Thyroid gland (tissue), 4 donors: ENCODE measurements at regions not wholly inside any gene's neighbourhood (a gene's known extent, or its start where the extent isn't known, plus 50 kb on each side); places are given as distances from the start of the nearest gene placed in this dataset.

ENCODE experiments used
- DNase-seq, 2 donors: peaks; one replicate each; pipeline ENCODE4 v3.0.0-alpha.2; 2019
- H3K27ac ChIP-seq, 3 donors: fragments of 200-600 bp; sonication (generic); 1 replicate in 2 of 3; 2 replicates in 1 of 3; pipeline ENCODE4 v1.5.1; 2016 to 2019; ENCODE audit warnings: mild to moderate bottlenecking in 1 of 3, moderate library complexity in 1 of 3
- H3K27me3 ChIP-seq: fragments of 200-600 bp; sonication (generic); one replicate; pipeline ENCODE4 v1.5.1; 2019
- H3K36me3 ChIP-seq, 2 donors: fragments of 200-600 bp; sonication (generic); one replicate each; pipeline ENCODE4 v1.5.1; 2016 to 2019
- H3K4me1 ChIP-seq, 2 donors: fragments of 200-600 bp; sonication (generic); one replicate each; pipeline ENCODE4 v1.5.1; 2017 to 2019
- H3K4me3 ChIP-seq, 3 donors: fragments of 200-600 bp; sonication (generic); replicated peaks in 1 of 3; 1 replicate in 2 of 3; 2 replicates in 1 of 3; pipeline ENCODE4 v1.5.1; 2016; ENCODE audit warnings: mild to moderate bottlenecking in 1 of 3
- H3K9me3 ChIP-seq: fragments of 200-600 bp; sonication (generic); one replicate; pipeline ENCODE4 v1.5.1; 2017
- CTCF ChIP-seq, 6 experiments: fragments of 200-600 bp in 3 of 6; fragments of 450-650 bp in 3 of 6; sonication (generic) in 3 of 6; IDR thresholded peaks; one replicate each; pipeline ENCODE4 v1.5.1; 2016 to 2019; ENCODE audit warnings: antibody characterized with exemption in 6 of 6, mild to moderate bottlenecking in 2 of 6, inconsistent platforms in 1 of 6, moderate library complexity in 1 of 6
- POLR2A ChIP-seq, 2 donors: fragments of 450-650 bp; IDR thresholded peaks; one replicate each; pipeline ENCODE4 v1.6.1; 2017; ENCODE audit warnings: antibody characterized with exemption in 2 of 2, mild to moderate bottlenecking in 2 of 2, moderate library complexity in 1 of 2
- WGBS, 2 donors: methylation state at CpG; one replicate each; pipeline ENCODE4 v1.1.5; 2017; 5-methylcytosine and 5-hydroxymethylcytosine counted together
- intact Hi-C: fragments of 100-400 bp; cut with DNase I; formaldehyde crosslinking; loops from one replicate; pipeline ENCODE4 v1.15.1; 2023

- no peaks in the 10 kb centered on the region for H3K4me1 ChIP-seq
- WGBS, 2 donors = 87 to 93% methylated on average over 8 of the region's 8 CpGs
- H3K27me3 ChIP-seq = no peaks in the 10 kb centered on the region
- H3K9me3 ChIP-seq = no peaks in the 10 kb centered on the region
- TF ChIP-seq POLR2A (IDR thresholded peaks at IDR 0.05) (no peak), CTCF (IDR thresholded peaks at IDR 0.05) (no peak)
- DNase-seq = no peak
- H3K4me3 ChIP-seq = no peak overlapping the region
- H3K36me3 ChIP-seq = no peaks in the 10 kb centered on the region
- intact Hi-C loops = no loop called here
- no peak overlapping the region for H3K27ac ChIP-seq
Observed at GRCh38 chr20:55592866-55593265, 412.5 kb downstream of the CBLN4 start.

GRCh38 chr20:55586610-55587009 is 418.7 kb downstream of the CBLN4 start:
- Histone ChIP-seq H3K9me3 (no peaks in the 10 kb centered on the region), H3K36me3 (no peaks in the 10 kb centered on the region), H3K4me3 (no peak overlapping the region), H3K27me3 (no peaks in the 10 kb centered on the region), H3K4me1 (no peaks in the 10 kb centered on the region), H3K27ac (no peak overlapping the region)
- no peak for DNase-seq
- WGBS, 2 donors = 45 to 49% methylated on average over 4 of the region's 4 CpGs
- intact Hi-C loops = no loop called here
- TF ChIP-seq POLR2A (IDR thresholded peaks at IDR 0.05) = no peak
- no peak for TF ChIP-seq CTCF (IDR thresholded peaks at IDR 0.05)

- H3K27ac ChIP-seq = no peak overlapping the region
- TF ChIP-seq CTCF (IDR thresholded peaks at IDR 0.05) (no peak), POLR2A (IDR thresholded peaks at IDR 0.05) (no peak)
- no peak overlapping the region for H3K4me3 ChIP-seq
- WGBS, 2 donors = 94 to 100% methylated on average over 1 of the region's 1 CpG
- no peak for DNase-seq
- H3K27me3 ChIP-seq = no peaks in the 10 kb centered on the region
- intact Hi-C loops = no loop called here
- H3K9me3 ChIP-seq = no peaks in the 10 kb centered on the region
- H3K4me1 ChIP-seq = no peaks in the 10 kb centered on the region
- H3K36me3 ChIP-seq = no peaks in the 10 kb centered on the region
Observed at GRCh38 chr20:55584964-55585363, 420.4 kb downstream of the CBLN4 start.

- no peak for DNase-seq
- H3K4me1 ChIP-seq = no peaks in the 10 kb centered on the region
- no peaks in the 10 kb centered on the region for H3K36me3 ChIP-seq
- no peaks in the 10 kb centered on the region for H3K27me3 ChIP-seq
- TF ChIP-seq CTCF (IDR thresholded peaks at IDR 0.05) = no peak
- TF ChIP-seq POLR2A (IDR thresholded peaks at IDR 0.05) = no peak
- WGBS, 2 donors = 90 to 91% methylated on average over 2 of the region's 2 CpGs
- H3K4me3 ChIP-seq = no peak overlapping the region
- intact Hi-C loops = no loop called here
- H3K27ac ChIP-seq = no peak overlapping the region
- H3K9me3 ChIP-seq = no peaks in the 10 kb centered on the region
Observed at GRCh38 chr20:55584307-55584706, 421.0 kb downstream of the CBLN4 start.

GRCh38 chr20:55583036-55583435 is 422.3 kb downstream of the CBLN4 start:
- TF ChIP-seq CTCF (IDR thresholded peaks at IDR 0.05) (no peak), POLR2A (IDR thresholded peaks at IDR 0.05) (no peak)
- 70 to 73% methylated on average over 1 of the region's 1 CpG for WGBS, 2 donors
- H3K4me1 ChIP-seq = no peaks in the 10 kb centered on the region
- no peak overlapping the region for H3K4me3 ChIP-seq
- no peak for DNase-seq
- intact Hi-C loops = no loop called here
- H3K27ac ChIP-seq = no peak overlapping the region
- no peaks in the 10 kb centered on the region for H3K36me3 ChIP-seq
- H3K27me3 ChIP-seq = no peaks in the 10 kb centered on the region
- H3K9me3 ChIP-seq = no peaks in the 10 kb centered on the region
